ENCODE measurements at regions not wholly inside any gene's neighbourhood (a gene's known extent, or its start where the extent isn't known, plus 50 kb on each side); places are given as distances from the start of the nearest gene placed in this dataset.

DNA sequence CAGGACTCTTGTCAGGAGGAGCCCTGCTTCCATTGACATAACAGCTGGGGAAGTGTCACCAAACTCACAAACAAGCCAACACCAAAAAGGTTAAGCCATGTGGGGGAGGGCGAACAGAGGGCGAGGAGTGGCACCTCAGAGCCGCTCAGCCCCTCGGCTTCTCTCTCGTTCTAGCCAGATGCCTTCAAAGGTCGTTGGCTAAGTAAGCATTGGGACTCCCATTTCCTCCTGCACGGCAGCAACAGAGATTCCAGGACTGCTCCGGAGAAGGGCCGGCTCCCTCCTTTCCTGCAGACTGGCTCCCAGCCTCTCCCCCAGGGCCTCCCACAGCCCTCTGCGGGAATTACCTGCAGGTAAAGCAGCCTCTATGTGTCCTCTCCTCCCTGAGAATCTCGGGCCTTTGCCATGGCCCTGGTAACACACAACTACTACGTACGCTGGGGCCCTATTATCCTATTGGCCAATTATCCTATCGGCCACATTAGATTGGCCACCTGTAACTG, 52.1 kb upstream of the RNU6ATAC start:
- no peak overlapping the region for H3K23ac ChIP-seq (ENCODE audit: low read depth, low read length, poor library complexity)
- H3K9me3 ChIP-seq (replicated peaks in 1 of 2; ENCODE audit: control insufficient read depth in 2 of 2, insufficient read depth in 1 of 2, low read depth in 1 of 2, low read length in 2 of 2): peaks cover 0 to 5% of the 10 kb centered on the region in 2 donors
- H2BK5ac ChIP-seq (ENCODE audit: low read length): peak overlapping the region; percentile 21
- H3K36me3 ChIP-seq (replicated peaks in 1 of 2; ENCODE audit: control insufficient read depth in 2 of 2, insufficient read depth in 2 of 2, low read length in 2 of 2): no peaks in the 10 kb centered on the region
- H3K14ac ChIP-seq (ENCODE audit: low read length): peak overlapping the region; percentile 3
- H3K27me3 ChIP-seq (ENCODE audit: control insufficient read depth in 3 of 3, insufficient read depth in 3 of 3, low read depth in 1 of 3, low read length in 3 of 3): no peaks in the 10 kb centered on the region
- no peaks in the 10 kb centered on the region for H3K79me1 ChIP-seq (ENCODE audit: low read depth, low read length)
- no peak overlapping the region for H4K8ac ChIP-seq (ENCODE audit: low read depth, low read length)
- H2AK5ac ChIP-seq (ENCODE audit: low read depth, low read length): peak overlapping the region; percentile 58
- H2AFZ ChIP-seq (ENCODE audit: low read length): peak overlapping the region; percentile 77
- H3K4ac ChIP-seq (ENCODE audit: low read length): no peak overlapping the region
- H4K91ac ChIP-seq (ENCODE audit: low read depth, low read length, poor library complexity): no peak overlapping the region
- H2BK120ac ChIP-seq (ENCODE audit: low read depth, low read length): no peak overlapping the region
- no peak overlapping the region for H3K9ac ChIP-seq (ENCODE audit: low read depth, low read length, poor library complexity)
- no peak for DNase-seq (ENCODE audit: low spot score)
- peak overlapping the region; percentile 19 for H2BK15ac ChIP-seq (ENCODE audit: low read length)
- no CpG with 5 or more reads among the region's 14 CpGs for WGBS, 2 donors (ENCODE audit: extremely low coverage in 2 of 2, insufficient read length in 2 of 2, insufficient replicate concordance in 1 of 2)
- no peak overlapping the region for H3K27ac ChIP-seq (replicated peaks; ENCODE audit: low read length)
- no peak overlapping the region for H2BK12ac ChIP-seq (ENCODE audit: low read length)
- H3K18ac ChIP-seq (ENCODE audit: low read length): peak overlapping the region; percentile 61
- no peak overlapping the region for H3K4me3 ChIP-seq (ENCODE audit: low read length in 2 of 2)
- no peak overlapping the region for H3K4me2 ChIP-seq (ENCODE audit: insufficient read depth, low read length, poor library complexity, severe bottlenecking)
- peaks cover 22 to 40% of the 10 kb centered on the region in 2 donors for H3K4me1 ChIP-seq (ENCODE audit: control insufficient read depth in 2 of 2, insufficient read depth in 1 of 2, low read depth in 1 of 2, low read length in 2 of 2)

- H3K14ac ChIP-seq (ENCODE audit: low read length): no peak overlapping the region
- no CpG with 5 or more reads among the region's 10 CpGs for whole genome bisulfite sequencing, 2 donors (ENCODE audit: extremely low coverage in 2 of 2, insufficient read length in 2 of 2, insufficient replicate concordance in 1 of 2)
- H2BK120ac ChIP-seq (ENCODE audit: low read depth, low read length): no peak overlapping the region
- peak overlapping the region; percentile 21 for H2BK5ac ChIP-seq (ENCODE audit: low read length)
- peak overlapping the region; percentile 19 for H2BK15ac ChIP-seq (ENCODE audit: low read length)
- no peak overlapping the region for H3K4me2 ChIP-seq (ENCODE audit: insufficient read depth, low read length, poor library complexity, severe bottlenecking)
- H3K4me3 ChIP-seq (ENCODE audit: low read length in 2 of 2): no peak overlapping the region
- peaks cover 0 to 5% of the 10 kb centered on the region in 2 donors for H3K9me3 ChIP-seq (replicated peaks in 1 of 2; ENCODE audit: control insufficient read depth in 2 of 2, insufficient read depth in 1 of 2, low read depth in 1 of 2, low read length in 2 of 2)
- no peak overlapping the region for H4K8ac ChIP-seq (ENCODE audit: low read depth, low read length)
- H3K36me3 ChIP-seq (replicated peaks in 1 of 2; ENCODE audit: control insufficient read depth in 2 of 2, insufficient read depth in 2 of 2, low read length in 2 of 2): no peaks in the 10 kb centered on the region
- H3K18ac ChIP-seq (ENCODE audit: low read length): no peak overlapping the region
- H3K4ac ChIP-seq (ENCODE audit: low read length): no peak overlapping the region
- no peaks in the 10 kb centered on the region for H3K79me1 ChIP-seq (ENCODE audit: low read depth, low read length)
- no peak overlapping the region for H4K91ac ChIP-seq (ENCODE audit: low read depth, low read length, poor library complexity)
- no peak overlapping the region for H3K9ac ChIP-seq (ENCODE audit: low read depth, low read length, poor library complexity)
- no peak overlapping the region for H2AFZ ChIP-seq (ENCODE audit: low read length)
- no peaks in the 10 kb centered on the region for H3K27me3 ChIP-seq (ENCODE audit: control insufficient read depth in 3 of 3, insufficient read depth in 3 of 3, low read depth in 1 of 3, low read length in 3 of 3)
- peak overlapping the region; percentile 58 for H2AK5ac ChIP-seq (ENCODE audit: low read depth, low read length)
- no peak overlapping the region for H3K27ac ChIP-seq (replicated peaks; ENCODE audit: low read length)
- H3K4me1 ChIP-seq (ENCODE audit: control insufficient read depth in 2 of 2, insufficient read depth in 1 of 2, low read depth in 1 of 2, low read length in 2 of 2): peaks cover 22 to 40% of the 10 kb centered on the region in 2 donors
- no peak for DNase-seq (ENCODE audit: low spot score)
- H3K23ac ChIP-seq (ENCODE audit: low read depth, low read length, poor library complexity): no peak overlapping the region
- no peak overlapping the region for H2BK12ac ChIP-seq (ENCODE audit: low read length)
Observed at GRCh38 chr9:134216961-134217360, 52.6 kb upstream of the RNU6ATAC start.

- no CpG with 5 or more reads among the region's 10 CpGs for whole genome bisulfite sequencing, 2 donors (ENCODE audit: extremely low coverage in 2 of 2, insufficient read length in 2 of 2, insufficient replicate concordance in 1 of 2)
- Histone ChIP-seq H2AFZ (ENCODE audit: low read length) (no peak overlapping the region), H3K27me3 (ENCODE audit: control insufficient read depth in 3 of 3, insufficient read depth in 3 of 3, low read depth in 1 of 3, low read length in 3 of 3) (no peaks in the 10 kb centered on the region), H3K23ac (ENCODE audit: low read depth, low read length, poor library complexity) (no peak overlapping the region), H3K4me1 (ENCODE audit: control insufficient read depth in 2 of 2, insufficient read depth in 1 of 2, low read depth in 1 of 2, low read length in 2 of 2) (peaks cover 22 to 40% of the 10 kb centered on the region in 2 donors), H3K36me3 (replicated peaks in 1 of 2; ENCODE audit: control insufficient read depth in 2 of 2, insufficient read depth in 2 of 2, low read length in 2 of 2) (no peaks in the 10 kb centered on the region), H3K18ac (ENCODE audit: low read length) (peak overlapping the region; percentile 70), H3K14ac (ENCODE audit: low read length) (no peak overlapping the region), H3K9me3 (replicated peaks in 1 of 2; ENCODE audit: control insufficient read depth in 2 of 2, insufficient read depth in 1 of 2, low read depth in 1 of 2, low read length in 2 of 2) (peaks cover 0 to 4% of the 10 kb centered on the region in 2 donors), H2BK5ac (ENCODE audit: low read length) (no peak overlapping the region), H2BK12ac (ENCODE audit: low read length) (no peak overlapping the region), H3K9ac (ENCODE audit: low read depth, low read length, poor library complexity) (no peak overlapping the region), H3K4ac (ENCODE audit: low read length) (no peak overlapping the region), H3K79me1 (ENCODE audit: low read depth, low read length) (no peaks in the 10 kb centered on the region), H4K91ac (ENCODE audit: low read depth, low read length, poor library complexity) (no peak overlapping the region), H4K8ac (ENCODE audit: low read depth, low read length) (no peak overlapping the region), H2AK5ac (ENCODE audit: low read depth, low read length) (peak overlapping the region; percentile 70), H2BK15ac (ENCODE audit: low read length) (no peak overlapping the region), H3K4me3 (ENCODE audit: low read length in 2 of 2) (no peak overlapping the region), H3K27ac (replicated peaks; ENCODE audit: low read length) (no peak overlapping the region), H2BK120ac (ENCODE audit: low read depth, low read length) (no peak overlapping the region), H3K4me2 (ENCODE audit: insufficient read depth, low read length, poor library complexity, severe bottlenecking) (no peak overlapping the region)
- DNase-seq (ENCODE audit: low spot score): no peak
Observed at GRCh38 chr9:134217431-134218210, 53.3 kb upstream of the RNU6ATAC start.

DNA sequence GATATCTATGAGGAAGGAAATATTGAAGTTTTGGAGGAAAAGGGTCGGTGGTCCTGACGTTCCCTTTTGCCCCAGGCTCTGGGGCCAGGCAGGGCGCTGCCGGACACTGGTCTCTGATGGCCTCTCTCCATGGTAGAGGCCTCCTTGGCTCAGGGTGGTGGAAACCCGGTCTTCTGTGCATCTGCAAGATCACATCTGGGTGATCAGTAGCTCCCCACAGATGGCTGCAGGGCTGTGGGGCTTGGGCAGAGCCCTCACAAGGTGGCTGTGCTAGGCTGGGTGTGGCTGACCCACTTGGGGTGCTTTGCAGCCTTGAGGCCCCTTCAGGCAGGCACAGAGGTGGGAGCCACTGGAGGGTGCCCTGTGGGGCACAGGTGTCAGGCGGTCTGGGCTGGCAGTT, 53.9 kb upstream of the RNU6ATAC start:
- H2BK12ac ChIP-seq (ENCODE audit: low read length): no peak overlapping the region
- no peak overlapping the region for H2BK120ac ChIP-seq (ENCODE audit: low read depth, low read length)

More for the DNA sequence above, 53.9 kb upstream of the RNU6ATAC start:
- Histone ChIP-seq H4K91ac (ENCODE audit: low read depth, low read length, poor library complexity) (no peak overlapping the region), H3K79me1 (ENCODE audit: low read depth, low read length) (no peaks in the 10 kb centered on the region), H3K23ac (ENCODE audit: low read depth, low read length, poor library complexity) (no peak overlapping the region), H3K4ac (ENCODE audit: low read length) (no peak overlapping the region), H3K4me2 (ENCODE audit: insufficient read depth, low read length, poor library complexity, severe bottlenecking) (no peak overlapping the region), H3K14ac (ENCODE audit: low read length) (no peak overlapping the region), H3K27me3 (ENCODE audit: control insufficient read depth in 3 of 3, insufficient read depth in 3 of 3, low read depth in 1 of 3, low read length in 3 of 3) (no peaks in the 10 kb centered on the region), H3K4me3 (ENCODE audit: low read length in 2 of 2) (no peak overlapping the region), H3K4me1 (ENCODE audit: control insufficient read depth in 2 of 2, insufficient read depth in 1 of 2, low read depth in 1 of 2, low read length in 2 of 2) (peaks cover 24 to 41% of the 10 kb centered on the region in 2 donors), H3K18ac (ENCODE audit: low read length) (peak overlapping the region; percentile 45), H3K27ac (replicated peaks; ENCODE audit: low read length) (no peak overlapping the region), H2AFZ (ENCODE audit: low read length) (no peak overlapping the region), H2AK5ac (ENCODE audit: low read depth, low read length) (peak overlapping the region; percentile 70), H3K36me3 (replicated peaks in 1 of 2; ENCODE audit: control insufficient read depth in 2 of 2, insufficient read depth in 2 of 2, low read length in 2 of 2) (no peaks in the 10 kb centered on the region), H4K8ac (ENCODE audit: low read depth, low read length) (no peak overlapping the region), H3K9ac (ENCODE audit: low read depth, low read length, poor library complexity) (peak overlapping the region; percentile 47), H2BK5ac (ENCODE audit: low read length) (no peak overlapping the region), H2BK15ac (ENCODE audit: low read length) (no peak overlapping the region), H3K9me3 (replicated peaks in 1 of 2; ENCODE audit: control insufficient read depth in 2 of 2, insufficient read depth in 1 of 2, low read depth in 1 of 2, low read length in 2 of 2) (no peaks in the 10 kb centered on the region)
- DNase-seq (ENCODE audit: low spot score): no peak
- no CpG with 5 or more reads among the region's 6 CpGs for WGBS, 2 donors (ENCODE audit: extremely low coverage in 2 of 2, insufficient read length in 2 of 2, insufficient replicate concordance in 1 of 2)
